DMS 273 (cell line): ENCODE measurements at regions not wholly inside any gene's neighbourhood (a gene's known extent, or its start where the extent isn't known, plus 50 kb on each side); places are given as distances from the start of the nearest gene placed in this dataset.

Experiments
- DNase-seq: peaks from one replicate; lab custom pipeline; 2025; ENCODE audit not compliant: unreplicated experiment; lab: John Stamatoyannopoulos, UW

GRCh38 chr11:28654191-28654590 lies 546.0 kb downstream of the METTL15 start:
- DNase-seq, result no peak

GRCh38 chr11:28649922-28650321 lies 541.7 kb downstream of the METTL15 start:
- DNase-seq, result no peak

- no peak for DNase-seq
Measured at GRCh38 chr11:28636566-28636965, 528.4 kb downstream of the METTL15 start.

GRCh38 chr11:28636033-28636432 lies 527.8 kb downstream of the METTL15 start:
- no peak for DNase-seq

- no peak for DNase-seq
Measured at GRCh38 chr11:28632338-28632737, 524.1 kb downstream of the METTL15 start.

- DNase-seq, result peak; percentile 0
Measured at GRCh38 chr11:28631148-28631547, 523.0 kb downstream of the METTL15 start.

- no peak for DNase-seq
Measured at GRCh38 chr11:28629235-28629634, 521.0 kb downstream of the METTL15 start.

- no peak for DNase-seq
Measured at GRCh38 chr11:28628412-28628811, 520.2 kb downstream of the METTL15 start.

- no peak for DNase-seq
Measured at GRCh38 chr11:28627690-28628255, 519.6 kb downstream of the METTL15 start.

- no peak for DNase-seq
Measured at GRCh38 chr11:28625532-28625931, 517.3 kb downstream of the METTL15 start.

- peak; percentile 19 for DNase-seq
Measured at GRCh38 chr11:28621753-28622152, 513.6 kb downstream of the METTL15 start.

GRCh38 chr11:28619846-28620540 lies 511.8 kb downstream of the METTL15 start:
- DNase-seq, result no peak

GRCh38 chr11:28618416-28618815 lies 510.2 kb downstream of the METTL15 start:
- no peak for DNase-seq

GRCh38 chr11:28616160-28616965 lies 508.2 kb downstream of the METTL15 start:
- DNase-seq, result no peak

GRCh38 chr11:28615542-28615941 lies 507.4 kb downstream of the METTL15 start:
- no peak for DNase-seq

GRCh38 chr11:28606930-28607329 lies 498.7 kb downstream of the METTL15 start:
- no peak for DNase-seq

- DNase-seq, result no peak
Measured at GRCh38 chr11:28599656-28600055, 491.5 kb downstream of the METTL15 start.

GRCh38 chr11:28598531-28598930 lies 490.3 kb downstream of the METTL15 start:
- DNase-seq, result no peak

- DNase-seq, result no peak
Measured at GRCh38 chr11:28596816-28597215, 488.6 kb downstream of the METTL15 start.

GRCh38 chr11:28592141-28592540 lies 484.0 kb downstream of the METTL15 start:
- no peak for DNase-seq

- no peak for DNase-seq
Measured at GRCh38 chr11:28584992-28585391, 476.8 kb downstream of the METTL15 start.

- no peak for DNase-seq
Measured at GRCh38 chr11:28582506-28582905, 474.3 kb downstream of the METTL15 start.
